HG03565 (cell line): ENCODE measurements at regions not wholly inside any gene's neighbourhood (a gene's known extent, or its start where the extent isn't known, plus 50 kb on each side); places are given as distances from the start of the nearest gene placed in this dataset.
A peak's percentile ranks its signal among the peaks of the same experiment; 100 is the strongest.
"Not testable (repeated sequence)": the region's sequence is repeated elsewhere in the genome, so short reads cannot be mapped to it uniquely, and the experiment has no call there.

Experiments used
- ATAC-seq: cut with Tn5 transposase; IDR thresholded peaks from one replicate; pipeline ENCODE4 v1.9.1; 2021; ENCODE audit warnings: mild to moderate bottlenecking, moderate library complexity; ENCODE audit not compliant: unreplicated experiment

DNA sequence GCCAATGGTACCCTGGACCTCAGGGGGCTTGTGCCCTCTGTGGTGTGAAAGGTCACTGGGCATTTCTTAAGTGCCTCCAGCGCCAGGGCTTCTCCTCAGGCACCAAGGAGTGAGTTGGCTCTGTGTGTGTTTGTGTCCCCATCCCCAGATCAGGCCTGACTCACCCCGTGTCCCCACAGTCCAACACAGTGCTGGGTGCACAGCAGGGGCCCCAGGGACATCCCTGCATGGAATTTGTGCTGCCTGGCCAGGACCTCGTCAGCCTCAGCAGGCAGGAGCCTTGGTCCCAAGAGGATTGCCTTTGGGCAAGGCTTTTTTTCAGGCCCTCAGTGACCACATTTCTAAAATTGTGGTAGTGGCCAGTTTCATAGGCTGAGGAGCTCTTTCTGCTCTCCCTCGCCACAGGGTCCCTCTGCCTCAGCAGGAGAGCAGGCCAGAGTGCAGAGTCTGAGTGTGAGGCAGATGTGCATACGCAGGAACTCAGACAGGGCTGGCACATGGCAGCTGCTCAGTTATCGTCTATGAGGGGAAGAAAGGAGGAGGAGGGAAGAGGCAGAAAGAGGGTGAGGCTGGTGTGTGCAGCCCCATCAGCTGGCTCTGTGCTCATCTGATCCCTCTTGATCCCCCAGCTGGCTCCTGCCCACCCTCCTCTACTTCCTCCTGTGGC, 215.6 kb downstream of the RPLP1 start:
- no peak for ATAC-seq

DNA sequence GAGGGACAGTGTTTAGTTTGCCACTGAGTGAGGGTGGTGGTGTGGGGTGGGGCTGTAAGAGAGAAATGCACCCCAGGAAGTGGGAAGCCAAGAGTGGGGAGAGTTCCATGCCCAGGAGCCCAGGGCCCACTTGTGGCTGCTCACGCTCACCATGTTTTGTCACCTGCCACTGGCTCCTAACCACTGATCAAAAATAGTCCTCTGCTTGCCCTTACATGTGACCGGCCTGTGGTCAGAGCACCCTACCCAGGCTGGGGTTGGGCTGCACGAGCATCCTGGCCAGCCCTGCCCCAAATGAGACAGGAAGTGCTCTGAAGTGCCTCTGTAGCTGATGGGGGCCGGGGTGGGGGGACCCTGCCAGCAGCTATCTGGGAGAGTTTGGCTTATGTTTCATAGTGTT, 216.3 kb downstream of the RPLP1 start:
- ATAC-seq: peak; percentile 51

DNA sequence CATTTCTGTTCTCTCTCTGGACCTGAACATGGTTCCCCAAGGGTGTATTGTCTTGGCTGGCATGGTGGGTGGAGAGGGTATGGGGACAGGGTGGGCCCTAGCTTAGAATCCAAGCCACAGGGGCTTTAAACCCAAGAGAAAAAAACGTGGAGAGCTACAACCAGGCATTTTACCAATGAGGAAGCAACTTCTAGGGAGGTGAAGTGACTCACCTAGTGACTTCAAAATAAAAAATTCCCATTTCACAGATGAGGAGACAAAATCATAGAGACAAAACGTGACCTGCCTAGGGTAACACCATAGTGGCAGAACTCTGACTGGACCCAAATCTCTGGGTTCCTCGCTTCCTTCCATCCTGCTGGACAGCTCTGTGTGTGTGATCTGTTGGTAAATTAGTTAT, 216.8 kb downstream of the RPLP1 start:
- no peak for ATAC-seq

DNA sequence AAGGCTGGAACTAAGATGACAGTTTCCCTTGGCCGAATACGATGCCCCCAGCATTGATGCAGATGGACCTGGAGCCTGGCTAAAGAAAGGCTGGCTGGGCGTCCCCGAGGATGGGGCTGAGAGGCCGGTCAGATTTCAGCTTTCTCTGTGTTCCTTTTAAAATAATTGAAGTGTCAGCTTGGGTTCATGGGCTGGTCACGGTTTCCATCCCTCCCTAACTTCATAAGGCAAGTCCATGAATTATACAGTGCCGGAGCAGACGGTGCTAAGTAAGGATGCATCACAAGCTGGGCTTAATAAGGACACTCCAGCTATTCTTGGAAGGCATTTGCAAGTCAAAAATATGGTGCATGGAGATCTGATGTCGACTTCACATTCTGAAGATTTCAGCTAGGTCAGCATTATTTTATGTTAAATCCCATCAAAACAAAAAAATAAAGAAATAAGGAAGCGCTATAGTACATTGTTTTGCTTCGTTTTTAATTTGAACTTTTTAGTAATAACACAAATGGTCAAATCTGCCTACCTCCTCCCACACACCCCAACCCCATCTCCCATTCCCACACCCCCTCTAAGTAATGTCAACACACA, 220.8 kb downstream of the RPLP1 start:
- no peak for ATAC-seq

DNA sequence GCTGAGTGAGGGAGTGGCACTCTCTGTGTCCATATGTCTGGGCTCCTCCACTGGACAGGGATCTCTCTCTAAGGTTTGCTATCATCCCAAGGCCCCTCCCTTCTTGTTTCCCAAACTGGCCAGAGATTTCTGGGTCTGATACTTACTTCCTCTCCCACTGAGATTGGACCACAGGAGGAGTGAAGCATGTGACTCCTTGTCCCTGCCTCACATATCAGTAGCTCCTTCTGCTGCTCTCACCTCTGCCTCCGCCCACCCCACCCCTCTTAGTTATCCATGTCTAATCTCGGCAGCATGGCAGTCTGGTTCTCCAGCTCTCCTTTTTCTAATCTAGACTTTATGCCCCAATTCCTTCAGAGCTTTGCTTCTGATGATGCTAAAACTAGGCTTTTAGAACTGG, 223.1 kb downstream of the RPLP1 start:
- ATAC-seq: no peak

DNA sequence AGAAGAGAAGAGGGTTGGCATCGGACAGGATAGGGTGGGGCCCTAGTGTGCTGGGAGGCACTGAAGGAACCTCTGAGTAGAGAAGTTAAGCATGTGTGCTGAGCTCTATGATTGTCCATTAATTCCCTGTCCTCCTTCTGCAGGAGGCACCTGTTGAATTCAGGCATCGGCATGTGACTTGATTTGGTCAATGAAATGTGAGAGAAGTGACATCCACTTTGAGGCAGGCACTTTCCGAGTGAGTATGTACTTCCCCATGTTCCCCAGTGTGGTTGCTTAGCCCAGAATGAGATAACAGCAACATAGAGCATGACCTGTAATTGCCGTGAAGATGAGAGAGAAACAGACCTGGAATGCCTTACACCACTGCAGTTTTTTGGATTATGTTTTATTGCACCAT, 224.8 kb downstream of the RPLP1 start:
- ATAC-seq: no peak

DNA sequence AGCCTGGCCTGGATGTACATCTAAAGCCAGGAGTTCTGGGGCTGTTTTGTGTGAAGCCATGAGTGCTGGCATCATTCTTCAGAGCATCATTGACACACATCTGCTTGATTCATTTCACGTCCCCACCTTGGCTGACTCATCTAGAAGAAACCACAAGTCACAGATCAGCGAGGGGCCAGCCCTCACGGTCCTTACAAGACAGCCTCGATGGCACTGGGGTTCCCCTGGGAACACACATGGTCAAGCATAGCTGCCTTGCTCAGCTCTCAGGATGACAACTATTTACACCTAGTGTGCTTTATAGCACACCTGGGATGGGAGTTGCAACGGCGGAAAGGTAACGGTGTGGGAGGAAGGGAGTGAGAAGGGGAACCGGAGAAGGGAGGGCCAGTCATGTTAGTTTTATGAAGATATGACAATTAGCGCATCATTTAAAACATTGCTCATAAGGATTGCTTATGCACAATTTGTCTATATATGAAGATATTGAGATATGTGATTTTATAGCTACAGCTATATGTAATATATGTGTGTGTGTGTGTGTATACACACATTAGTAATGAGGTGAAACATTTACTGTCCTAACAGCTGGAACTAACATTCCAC, 227.1 kb downstream of the RPLP1 start:
- ATAC-seq: peak; percentile 76

DNA sequence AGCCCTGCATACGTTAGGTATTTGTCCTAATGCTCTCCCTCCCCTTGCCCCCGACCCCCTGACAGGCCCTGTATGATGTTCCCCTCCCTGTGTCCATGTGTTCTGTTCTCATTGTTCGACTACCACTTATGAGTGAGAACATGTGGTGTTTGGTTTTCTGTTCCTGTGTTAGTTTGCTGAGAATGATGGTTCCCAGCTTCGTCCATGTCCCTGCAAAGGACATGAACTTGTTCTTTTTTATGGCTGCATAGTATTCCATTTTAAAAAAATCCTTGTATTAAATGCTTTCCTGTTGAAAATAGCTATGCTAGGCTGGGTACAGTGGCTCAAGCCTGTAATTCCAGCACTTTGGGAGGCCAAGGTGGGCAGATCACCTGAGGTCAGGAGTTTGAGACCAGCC, 232.2 kb downstream of the RPLP1 start:
- ATAC-seq: not testable (repeated sequence)

DNA sequence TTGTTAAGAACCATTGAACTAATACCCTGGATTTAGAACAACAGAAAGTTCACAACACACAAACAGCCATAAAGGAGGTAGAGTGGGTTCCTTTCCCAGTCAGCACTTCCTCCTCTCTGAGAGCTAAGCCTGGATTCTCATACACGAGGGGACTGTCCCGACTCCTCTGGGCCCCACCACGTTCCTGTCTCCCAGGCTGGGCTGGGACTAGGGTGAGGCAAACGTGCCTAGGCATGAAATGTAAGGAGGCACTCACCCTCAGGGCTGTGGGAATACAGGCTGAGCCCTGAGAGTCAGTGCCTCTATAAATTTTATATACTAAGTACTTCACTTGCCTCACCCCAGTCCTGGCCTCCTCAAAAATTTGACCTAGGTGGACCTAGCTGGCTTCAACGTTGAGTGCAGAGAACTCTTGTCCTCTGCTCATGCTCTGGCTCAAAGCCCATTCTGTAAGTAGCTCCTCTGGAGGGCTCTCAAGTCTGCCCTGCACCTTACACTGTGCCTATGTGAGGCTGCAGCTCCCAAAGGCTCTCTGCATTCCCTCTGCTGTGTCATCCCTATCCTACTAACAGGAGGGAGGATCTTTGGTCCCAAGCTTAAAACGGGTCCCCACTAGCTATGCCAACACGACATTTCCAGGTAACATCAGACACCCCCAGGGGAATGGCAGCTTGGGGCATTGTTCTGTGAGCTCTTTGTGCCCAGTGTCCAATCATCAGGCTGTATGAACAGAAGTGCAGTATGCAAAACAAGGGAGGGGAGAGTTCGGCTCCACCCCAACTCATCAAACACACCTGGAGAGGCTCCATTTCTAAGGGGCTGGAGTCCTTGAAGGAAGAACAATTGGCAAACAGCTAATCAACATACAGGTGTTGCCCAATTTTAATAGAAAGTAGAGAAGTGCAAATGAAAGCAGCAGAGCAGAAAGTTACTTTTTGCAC, 233.2 kb downstream of the RPLP1 start:
- ATAC-seq: no peak

DNA sequence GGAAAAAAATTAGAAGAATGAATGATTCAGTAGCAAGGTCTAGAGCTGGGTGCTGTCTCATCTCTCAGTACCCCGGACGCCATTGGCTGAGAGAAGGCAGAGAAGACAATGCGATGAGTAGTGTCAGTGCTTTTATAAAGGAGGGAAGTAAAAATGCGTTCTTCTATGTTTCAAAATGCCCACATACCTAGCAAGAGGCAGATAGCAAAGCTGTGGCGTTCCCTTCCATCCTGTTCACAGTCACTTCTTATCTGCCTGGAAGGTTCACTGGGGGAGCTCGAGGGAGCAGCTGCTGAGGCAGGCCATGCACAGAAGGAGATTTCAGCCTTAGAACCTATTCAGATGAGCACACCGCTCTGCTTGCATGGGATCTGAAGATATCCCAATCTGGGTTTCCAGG, 234.0 kb downstream of the RPLP1 start:
- ATAC-seq: no peak

DNA sequence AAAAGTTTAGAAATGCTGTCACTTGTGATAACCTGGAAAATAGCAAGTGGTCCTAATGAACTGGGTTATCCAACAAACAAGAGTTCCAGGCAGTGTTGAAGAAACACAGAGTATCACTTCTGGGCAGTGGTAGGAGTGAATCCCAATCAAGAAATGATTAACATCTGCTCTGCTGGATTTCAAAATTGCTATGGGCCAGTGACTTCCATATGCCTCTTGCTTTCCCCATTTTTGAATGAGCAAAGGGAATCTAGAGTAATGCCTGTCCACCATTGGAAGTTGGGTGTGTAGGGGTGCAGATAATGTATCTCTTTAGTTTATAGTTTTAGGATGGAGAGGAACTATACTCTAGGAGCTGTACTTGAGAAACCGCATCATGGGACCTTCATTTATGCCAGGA, 236.5 kb downstream of the RPLP1 start:
- no peak for ATAC-seq

DNA sequence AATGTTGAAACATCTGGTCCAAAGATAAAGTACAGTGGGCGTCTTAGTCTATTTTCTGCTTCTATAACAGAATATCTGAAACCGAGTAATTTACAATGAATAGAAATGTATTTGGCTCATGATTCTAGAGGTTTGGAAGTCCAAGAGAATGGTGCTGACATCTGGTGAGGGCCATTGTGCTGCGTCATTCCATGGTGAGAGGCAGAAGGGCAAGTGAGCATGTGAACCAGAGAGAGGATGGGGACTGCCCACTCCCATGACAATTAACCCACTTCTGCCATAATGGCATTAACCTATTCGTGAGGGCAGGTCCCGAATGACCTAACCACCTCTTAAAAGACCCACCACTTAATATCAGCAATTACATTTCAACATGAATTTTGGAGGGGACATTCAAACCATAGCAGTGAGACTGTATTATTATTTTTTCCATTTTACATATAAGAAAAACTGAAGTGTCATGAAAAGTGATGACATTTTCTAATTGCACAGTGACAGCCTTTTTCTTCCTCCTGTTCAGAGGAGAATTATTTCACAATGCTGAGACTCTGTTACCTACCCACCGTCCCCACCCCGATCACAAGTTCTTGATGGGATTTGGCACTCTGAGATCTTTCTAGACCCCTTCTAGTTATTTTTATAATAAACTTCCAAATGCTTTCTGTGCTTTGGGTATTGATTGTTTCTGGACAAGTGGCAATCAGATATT, 238.8 kb downstream of the RPLP1 start:
- no peak for ATAC-seq

DNA sequence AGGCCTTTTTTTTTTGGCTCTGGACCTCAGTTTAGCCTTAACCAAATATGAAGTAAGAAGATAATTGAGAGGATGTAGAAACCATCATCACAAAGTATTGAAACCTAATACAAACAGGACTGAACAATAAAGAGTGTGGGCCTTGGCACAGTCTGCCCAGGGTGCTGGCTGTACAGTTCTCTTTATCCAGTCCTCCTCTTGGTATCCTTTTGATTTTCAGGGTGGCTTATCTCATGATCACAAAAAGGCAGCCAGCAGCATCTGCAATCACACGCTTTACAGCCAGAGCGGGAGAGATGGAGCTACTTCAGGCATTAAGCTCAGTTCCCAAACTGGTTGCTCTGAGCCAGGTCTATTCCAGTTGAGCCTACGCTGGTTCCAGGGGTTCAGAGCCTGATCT, 239.7 kb downstream of the RPLP1 start:
- ATAC-seq: no peak

DNA sequence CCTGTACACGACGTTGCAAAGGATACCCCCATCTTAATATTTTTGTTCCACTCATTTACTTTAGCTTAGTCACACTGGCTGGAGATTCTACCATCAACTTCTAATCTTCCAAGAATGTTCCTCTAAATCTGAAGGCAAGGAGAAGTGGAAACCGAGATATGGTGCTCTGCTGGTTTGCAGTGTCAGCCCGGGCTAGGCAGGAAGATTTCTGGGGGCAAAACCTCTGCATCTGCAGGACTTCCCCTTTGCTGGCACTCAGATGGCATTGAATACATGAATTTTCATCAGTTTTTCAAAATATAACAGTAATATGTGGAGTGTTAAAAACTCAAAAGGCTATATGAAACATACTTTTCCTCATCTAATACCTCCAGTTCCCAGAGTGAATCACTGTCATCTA, 240.4 kb downstream of the RPLP1 start:
- ATAC-seq: no peak

DNA sequence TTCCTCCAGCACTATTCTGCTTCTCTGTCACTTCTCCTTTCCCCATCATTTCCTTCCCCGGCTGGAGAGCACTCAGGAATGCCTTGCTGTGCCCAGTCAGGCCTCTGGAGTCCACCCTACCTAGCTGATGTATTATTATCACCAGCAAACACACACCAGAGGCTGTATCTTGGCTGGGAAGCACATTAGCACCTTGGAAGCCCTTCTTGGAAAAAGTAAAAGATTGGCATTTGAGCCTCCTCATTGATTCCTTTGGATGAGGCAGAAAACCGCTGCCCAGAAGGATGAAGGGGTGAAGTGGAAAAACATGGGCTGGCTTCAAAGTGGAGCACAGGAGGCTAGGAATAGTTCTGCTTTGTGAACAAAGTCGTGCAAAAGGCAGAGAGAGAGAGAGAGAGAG, 244.3 kb downstream of the RPLP1 start:
- no peak for ATAC-seq

DNA sequence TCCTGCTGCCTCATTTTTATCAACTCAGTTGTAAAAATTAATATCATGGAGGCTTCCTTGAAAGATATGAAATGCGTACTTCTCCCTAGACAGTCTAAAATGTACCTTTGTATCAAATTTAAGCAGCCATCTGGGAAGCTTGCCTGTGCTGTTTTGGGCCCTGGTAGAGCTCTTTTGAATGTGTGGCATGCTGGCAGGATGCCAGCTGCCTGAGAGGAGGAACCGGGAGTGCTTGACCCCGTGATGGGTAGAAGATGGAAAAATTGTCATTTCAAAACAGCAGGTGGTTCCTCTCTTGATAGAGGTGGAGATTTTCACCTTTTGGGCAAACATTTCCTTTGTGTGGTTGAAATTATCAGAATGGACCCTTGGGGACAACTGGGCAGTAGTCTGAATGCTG, 245.3 kb downstream of the RPLP1 start:
- ATAC-seq: no peak

DNA sequence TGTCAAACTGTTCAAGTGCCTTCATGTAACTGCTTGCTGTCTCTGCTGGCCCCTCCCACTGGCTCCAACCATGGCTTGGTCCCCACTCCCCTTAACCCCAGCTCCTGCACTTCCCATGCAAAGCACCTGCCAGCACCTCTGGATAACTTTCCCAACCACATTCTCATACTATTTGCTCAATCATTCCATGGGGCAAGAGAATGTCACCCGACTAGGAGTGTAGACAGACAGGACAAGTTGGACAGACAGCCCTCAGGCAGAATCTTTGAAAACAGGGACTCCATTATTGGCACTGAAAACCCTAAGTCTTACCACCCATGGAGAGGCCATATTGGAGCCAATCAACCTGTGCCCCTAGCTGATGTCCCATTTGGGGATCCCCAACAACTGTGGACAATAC, 246.5 kb downstream of the RPLP1 start:
- no peak for ATAC-seq

DNA sequence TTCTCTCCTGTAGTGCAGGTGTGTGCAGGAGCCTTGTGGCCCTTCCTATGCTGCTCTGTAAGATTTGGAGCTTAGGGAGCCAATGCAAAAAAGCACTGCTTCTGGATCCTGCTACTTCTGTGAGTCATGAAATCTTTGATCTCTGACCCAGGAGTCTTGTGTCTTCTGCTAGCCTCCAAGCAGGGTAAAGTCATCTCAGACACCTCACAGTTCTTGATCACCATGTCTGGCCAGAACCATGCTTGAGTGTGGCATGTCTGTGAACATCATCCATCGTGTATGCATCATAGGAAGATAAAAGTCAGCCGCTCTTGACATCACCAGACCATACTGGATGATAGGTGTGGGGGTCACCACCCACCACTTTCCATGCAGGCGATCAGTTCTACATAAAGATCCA, 247.8 kb downstream of the RPLP1 start:
- no peak for ATAC-seq

DNA sequence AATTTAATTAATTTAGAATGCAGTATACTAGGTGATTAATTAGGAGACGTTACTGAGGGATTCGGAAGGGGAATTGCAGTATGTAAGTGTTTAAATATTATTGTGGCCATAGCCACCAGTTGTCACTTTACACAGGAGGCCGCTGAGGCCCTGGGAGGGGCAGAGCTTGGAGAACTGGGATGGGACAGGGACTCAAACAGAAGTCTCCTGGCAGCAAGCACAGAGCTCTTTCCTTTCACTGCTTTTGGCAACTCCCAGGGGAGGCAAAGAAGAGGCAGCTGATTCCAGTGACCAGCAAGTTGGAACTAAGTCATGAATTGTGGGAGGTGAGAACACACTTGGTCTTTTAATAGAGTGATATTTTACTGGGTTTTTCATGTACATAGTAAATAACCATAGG, 248.6 kb downstream of the RPLP1 start:
- no peak for ATAC-seq

DNA sequence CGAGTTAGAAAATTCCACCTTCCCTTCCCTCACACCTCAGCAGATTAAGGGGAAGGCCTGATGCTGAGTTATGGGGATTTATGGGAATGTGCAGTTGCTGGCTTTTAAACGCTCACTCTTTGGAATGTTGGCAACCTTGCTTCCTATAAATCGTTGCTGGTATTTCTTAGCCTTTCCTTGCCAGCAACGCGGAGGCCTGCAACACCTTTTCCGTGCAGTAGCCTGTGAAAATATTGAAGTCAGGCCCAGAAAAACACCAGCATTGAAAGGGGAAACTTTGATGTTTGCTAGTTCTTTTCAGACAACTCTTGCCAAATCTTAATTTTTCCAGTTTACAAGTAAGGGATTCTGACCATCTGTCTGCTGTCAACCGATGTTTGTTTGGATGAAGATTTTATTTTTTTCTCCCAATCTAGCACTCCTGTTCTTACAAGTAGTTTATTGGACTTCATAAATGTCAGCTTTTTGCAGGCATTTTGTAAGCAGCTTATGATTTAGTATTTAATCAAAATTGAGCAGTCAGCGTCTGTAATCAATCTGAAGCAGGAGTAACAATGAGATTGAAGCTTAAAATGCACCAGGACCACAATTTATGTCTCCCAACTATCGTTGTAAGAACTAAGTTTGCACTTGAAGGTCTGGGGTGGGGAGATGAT, 251.0 kb downstream of the RPLP1 start:
- ATAC-seq: no peak
